HG03432 (cell line): ENCODE measurements at regions not wholly inside any gene's neighbourhood (a gene's known extent, or its start where the extent isn't known, plus 50 kb on each side); places are given as distances from the start of the nearest gene placed in this dataset.

Source experiments
- ATAC-seq: cut with Tn5 transposase; IDR thresholded peaks from one replicate; pipeline ENCODE4 v1.9.1; 2021; ENCODE audit warnings: mild to moderate bottlenecking, moderate library complexity; ENCODE audit not compliant: unreplicated experiment

GRCh38 chr11:42025121-42025803 is 565.8 kb upstream of the LRRC4C start:
- no peak for ATAC-seq

DNA sequence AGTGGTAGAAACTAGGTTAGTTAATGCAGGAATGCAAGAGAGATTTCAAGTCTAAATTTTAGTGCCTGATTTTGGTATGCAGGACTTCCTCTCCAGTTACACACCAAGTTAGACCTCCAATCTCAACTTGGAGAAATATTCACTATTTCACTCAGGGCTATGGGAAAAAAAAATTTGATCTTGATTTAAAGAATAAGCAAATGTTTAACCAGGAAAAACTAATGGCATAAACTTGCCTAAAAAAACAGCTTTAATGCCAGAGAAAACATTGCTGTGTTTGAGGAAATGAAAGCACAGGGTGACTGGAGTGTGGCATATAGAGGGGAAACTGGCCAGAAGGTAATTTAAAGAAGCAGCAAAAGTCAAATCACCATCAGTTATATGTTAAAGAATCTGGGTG is 575.4 kb upstream of the LRRC4C start:
- no peak for ATAC-seq

GRCh38 chr11:42036201-42036600 is 576.7 kb upstream of the LRRC4C start:
- no peak for ATAC-seq

- ATAC-seq = no peak
Observed at GRCh38 chr11:42043312-42043711, 583.9 kb upstream of the LRRC4C start.

DNA sequence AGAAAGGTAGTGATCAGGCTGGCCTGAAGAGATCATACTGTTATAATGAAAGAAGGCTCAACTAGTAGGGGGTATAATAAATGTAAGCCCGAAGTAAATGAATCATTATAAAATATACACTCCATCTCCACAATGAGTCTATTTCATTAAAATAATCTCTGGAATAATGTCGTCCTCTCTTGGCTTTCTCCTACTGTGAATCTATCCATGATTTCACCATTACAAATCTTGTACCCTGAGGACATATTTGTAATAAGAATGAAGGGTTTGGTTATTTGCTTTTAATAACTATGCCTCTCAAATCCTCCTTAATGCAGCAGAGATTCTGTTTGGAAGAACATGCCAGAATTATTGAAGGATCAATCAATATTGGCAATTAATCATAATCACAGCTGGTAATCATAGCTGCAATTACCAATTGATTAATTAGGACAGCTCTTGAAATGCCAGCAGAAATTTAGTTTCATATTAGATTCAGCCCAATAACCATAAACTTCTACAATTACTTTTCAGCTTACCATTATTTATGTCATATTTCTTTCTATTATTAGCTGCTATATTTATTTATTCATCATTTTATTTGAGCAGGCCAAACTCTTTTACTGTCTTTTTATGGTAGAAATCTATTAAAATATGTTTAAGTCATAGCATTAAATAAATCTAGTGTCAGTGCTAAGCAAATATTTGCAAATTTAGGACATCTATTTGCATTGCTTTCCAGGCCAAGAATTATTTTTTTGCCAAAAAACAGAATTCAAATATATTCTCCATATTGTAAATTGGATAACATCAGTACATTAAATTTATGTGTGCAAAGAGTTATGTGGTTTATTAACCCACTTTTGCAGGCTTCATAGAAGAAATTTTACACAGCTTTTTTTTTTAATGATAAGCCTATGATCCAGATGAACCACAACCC is 588.4 kb upstream of the LRRC4C start:
- no peak for ATAC-seq

DNA sequence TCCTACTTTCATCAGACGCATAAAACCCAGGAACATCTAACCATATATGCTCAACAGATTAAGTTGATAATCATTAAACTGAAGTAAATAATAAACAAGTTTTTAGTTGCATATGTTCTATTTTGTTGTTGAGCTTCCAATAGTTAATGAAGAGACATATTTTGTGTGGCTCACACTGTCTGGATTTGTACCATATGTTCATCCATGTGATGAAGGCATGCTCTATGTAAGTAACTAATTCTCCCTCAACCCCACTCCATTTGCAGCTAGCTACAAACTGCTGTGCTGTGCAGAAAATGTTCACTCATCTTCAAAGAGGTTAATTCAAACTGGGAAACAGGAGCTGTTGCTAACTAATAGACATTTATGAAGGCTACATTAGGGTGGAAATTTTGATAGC is 589.7 kb upstream of the LRRC4C start:
- no peak for ATAC-seq

DNA sequence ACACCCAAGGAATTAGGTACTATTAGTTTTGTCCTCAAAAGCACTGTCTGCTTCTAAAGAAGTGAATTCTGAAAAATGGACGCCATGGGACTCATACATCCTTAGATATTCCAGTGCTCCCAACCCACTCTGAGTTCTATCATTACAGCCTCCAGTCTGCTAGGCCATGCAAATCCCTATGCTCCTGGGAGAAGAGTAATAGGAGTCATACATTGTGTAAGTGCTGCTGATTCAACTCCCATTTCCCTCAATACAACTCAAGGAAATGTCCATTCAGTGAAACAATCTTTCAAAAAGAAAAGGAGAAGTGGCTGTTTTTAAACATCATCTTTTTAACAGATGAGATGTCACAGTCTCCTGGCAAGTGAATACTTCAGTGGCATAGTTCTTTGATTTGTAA is 590.2 kb upstream of the LRRC4C start:
- no peak for ATAC-seq

DNA sequence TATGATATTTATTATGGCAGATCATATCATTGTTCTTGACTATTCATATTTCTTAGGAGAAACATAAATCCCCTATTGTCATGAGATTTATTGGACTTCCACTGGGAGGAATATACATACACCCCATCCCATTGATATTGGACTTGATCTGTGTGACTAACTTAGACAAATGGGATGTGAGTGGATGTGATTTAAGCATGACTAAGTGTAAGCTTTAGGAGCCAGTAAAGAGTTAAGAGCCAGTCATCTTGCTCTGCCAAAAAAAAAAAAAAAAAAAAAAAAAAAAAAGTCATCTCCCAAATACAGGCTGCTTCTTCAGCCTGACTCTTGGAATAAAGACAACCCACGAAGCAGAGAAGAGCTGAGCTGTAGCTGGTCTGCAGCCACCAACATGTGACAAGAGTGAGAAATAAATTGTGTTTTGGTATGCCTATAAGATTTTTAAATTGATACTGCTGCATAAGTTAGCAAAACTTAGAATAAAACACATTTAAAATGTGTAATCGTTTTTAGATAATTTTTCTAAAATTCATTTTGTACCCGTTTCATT is 595.0 kb upstream of the LRRC4C start:
- no peak for ATAC-seq

GRCh38 chr11:42055606-42056005 is 596.2 kb upstream of the LRRC4C start:
- ATAC-seq = no peak

GRCh38 chr11:42058794-42059193 is 599.3 kb upstream of the LRRC4C start:
- ATAC-seq = no peak

DNA sequence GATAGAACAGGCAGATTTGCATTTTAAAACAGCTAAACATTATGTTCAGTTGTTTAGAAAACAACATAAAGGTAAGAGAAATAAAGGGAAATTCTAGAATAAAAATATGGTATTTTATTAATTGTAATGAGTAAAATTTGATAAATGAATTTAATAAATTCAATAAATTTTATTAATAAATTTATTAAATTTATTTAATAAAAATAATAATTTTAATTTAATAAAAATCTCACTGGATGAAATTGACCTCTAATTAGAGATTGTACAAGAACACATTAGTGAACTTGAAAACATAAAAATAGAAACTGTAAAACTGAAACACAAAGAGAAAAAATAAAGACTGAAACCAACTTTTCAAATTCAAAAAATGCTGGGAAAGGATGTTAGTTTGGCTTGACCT is 605.7 kb upstream of the LRRC4C start:
- no peak for ATAC-seq

DNA sequence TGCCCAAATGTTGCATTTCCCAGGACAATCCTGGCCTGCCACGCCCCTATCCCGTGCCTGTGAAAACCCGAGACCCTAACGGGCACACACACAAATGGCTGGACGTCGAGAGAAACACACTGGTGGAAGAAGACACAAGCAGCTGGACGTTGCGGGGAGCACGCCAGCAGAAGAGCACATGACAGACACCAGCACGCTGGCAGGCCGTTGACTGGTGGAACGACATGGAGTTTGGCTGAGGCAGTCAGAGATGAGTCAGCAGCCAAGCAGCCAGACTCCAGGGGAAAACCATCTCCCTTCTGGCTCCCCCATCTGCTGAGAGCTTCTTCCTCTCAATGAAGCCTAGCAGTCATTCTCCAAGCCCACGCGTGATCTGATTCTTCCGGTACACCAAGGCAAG is 606.7 kb upstream of the LRRC4C start:
- no peak for ATAC-seq

DNA sequence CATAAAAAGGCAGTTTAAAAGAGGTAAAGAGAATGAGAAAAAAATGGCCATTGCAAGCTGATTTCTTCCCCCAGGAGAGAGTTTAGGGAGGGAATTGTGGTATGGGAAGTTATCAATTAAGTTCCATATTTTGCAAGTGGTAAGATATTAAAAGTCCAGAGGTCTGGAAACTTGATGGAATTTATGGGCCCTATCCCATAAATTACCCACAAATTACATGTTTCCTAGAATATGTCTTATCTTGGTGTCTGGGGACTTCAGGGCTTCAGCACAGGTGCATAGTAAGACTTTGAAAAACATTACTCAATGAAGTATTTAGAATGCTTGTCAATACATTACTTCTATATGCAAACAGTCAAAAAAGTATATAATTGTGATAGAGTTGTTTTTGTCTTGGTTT is 614.9 kb upstream of the LRRC4C start:
- ATAC-seq = no peak

GRCh38 chr11:42075180-42075579 is 615.7 kb upstream of the LRRC4C start:
- ATAC-seq = no peak

GRCh38 chr11:42077794-42078193 is 618.3 kb upstream of the LRRC4C start:
- no peak for ATAC-seq

DNA sequence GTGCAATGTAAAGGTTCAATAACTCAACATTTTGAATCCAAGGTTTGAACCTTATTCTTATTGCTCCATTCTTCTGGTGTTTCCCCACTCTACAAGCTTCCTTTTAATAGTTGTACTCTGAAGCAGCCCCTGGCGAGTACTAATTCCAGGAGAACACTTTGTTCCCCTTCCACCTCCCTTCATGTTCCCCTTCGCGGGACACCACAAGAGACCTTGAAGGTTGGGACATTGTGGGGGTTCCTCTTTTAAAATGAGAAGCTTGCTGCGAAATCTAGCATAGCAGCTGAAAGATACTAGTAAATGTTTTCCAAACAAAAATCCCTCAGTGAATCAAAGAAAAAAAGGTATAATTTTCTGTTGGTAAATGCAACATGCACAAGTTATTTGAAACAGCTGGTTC is 626.3 kb upstream of the LRRC4C start:
- no peak for ATAC-seq

DNA sequence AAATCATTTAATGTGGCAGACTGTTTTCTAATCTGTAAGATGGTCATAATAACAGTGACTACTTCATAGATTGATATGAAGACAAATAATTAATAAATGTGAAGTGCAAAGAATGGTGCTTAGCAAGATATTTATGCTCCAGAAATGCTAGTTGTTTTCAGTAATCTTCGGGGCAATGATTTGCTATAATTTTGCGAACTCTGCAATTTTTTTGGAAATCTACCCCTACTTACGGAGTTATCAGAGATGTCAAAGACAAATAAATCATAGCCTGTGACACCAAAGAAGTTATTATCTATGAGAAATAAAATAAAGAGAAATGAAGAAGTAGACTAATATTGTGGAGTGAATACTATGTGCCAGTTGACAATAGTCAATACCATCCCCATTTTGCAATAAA is 634.1 kb upstream of the LRRC4C start:
- ATAC-seq = no peak

DNA sequence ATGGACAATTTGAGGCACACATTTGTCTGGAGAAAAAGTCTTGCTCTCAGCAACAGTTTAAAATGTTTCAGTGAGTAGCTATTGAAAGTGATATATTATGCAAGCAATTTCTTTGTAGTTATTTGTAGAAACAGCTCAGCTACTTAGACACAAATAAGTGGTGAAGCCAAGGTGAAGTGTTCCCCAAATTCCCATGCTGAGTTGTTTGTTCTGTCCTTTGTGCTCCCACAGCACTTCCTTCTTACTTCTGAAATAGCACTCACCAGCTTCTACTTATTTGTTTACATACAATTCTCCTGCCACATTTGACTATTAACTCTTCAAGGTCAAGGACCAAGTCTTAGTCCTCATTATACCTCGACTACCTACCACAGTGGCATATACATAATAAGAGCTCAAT is 638.6 kb upstream of the LRRC4C start:
- ATAC-seq = no peak

DNA sequence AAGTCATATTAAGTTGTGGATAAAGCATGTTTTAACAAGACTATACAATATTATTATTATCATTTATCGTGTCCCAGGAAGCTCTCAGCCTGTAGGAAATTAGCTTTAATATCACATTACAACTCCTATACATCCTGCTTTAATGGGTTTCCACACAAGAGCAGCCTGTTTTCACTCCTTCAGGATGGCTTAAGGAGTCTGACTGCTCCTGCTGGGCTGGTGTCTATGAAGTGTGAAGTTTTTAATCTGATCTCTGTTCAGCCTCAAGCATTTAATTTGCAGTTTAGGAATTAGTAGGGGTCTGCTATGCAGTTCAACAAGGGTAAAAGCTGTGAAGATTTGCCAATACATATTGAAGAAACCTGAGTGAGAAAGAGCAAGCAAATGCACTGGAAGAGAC is 653.4 kb upstream of the LRRC4C start:
- ATAC-seq = no peak

DNA sequence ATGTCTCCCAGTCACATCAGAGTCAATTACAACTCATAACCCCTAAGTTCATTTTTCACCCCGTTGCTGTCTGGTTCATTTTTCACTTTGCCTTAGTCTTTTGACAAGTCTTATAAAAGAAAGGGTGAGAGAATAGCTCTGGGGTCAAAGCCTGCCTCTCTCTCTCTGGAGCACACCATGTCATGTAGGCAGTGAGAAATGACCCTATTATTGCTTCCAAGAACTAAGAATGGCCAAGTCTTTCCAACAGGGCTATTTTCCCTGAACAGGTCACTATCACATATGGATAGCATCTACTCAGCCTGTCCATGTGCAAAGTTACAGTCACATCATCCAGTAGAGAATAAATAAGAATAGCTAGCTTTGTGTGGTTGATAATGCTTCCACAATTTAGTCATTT is 655.5 kb upstream of the LRRC4C start:
- ATAC-seq = no peak

- ATAC-seq = no peak
Observed at GRCh38 chr11:42138454-42138853, 679.0 kb upstream of the LRRC4C start.

DNA sequence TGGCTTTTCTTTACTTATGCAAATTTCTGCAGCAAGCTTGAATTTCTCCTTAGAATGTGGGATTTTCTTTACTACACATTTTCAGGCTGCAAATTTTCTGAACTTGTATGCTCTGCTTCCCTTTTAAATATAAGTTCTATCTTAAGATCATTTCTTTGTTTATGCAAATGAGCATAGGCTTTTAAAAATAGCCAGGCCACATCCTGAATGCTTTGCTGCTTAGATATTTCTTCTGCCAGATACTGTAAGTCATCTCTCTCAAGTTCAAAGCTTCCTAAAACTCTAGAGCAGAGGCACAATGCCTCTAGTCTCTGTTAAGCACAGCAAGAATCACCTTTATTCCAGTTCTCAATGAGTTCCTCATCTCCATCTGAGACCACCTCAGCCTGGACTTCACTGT is 685.9 kb upstream of the LRRC4C start:
- ATAC-seq = no peak
